HG02938 (cell line): ENCODE measurements at regions not wholly inside any gene's neighbourhood (a gene's known extent, or its start where the extent isn't known, plus 50 kb on each side); places are given as distances from the start of the nearest gene placed in this dataset.

Source experiments
- ATAC-seq: cut with Tn5 transposase; IDR thresholded peaks from one replicate; pipeline ENCODE4 v1.9.1; 2021; ENCODE audit warnings: mild to moderate bottlenecking, moderate library complexity; ENCODE audit not compliant: unreplicated experiment

DNA sequence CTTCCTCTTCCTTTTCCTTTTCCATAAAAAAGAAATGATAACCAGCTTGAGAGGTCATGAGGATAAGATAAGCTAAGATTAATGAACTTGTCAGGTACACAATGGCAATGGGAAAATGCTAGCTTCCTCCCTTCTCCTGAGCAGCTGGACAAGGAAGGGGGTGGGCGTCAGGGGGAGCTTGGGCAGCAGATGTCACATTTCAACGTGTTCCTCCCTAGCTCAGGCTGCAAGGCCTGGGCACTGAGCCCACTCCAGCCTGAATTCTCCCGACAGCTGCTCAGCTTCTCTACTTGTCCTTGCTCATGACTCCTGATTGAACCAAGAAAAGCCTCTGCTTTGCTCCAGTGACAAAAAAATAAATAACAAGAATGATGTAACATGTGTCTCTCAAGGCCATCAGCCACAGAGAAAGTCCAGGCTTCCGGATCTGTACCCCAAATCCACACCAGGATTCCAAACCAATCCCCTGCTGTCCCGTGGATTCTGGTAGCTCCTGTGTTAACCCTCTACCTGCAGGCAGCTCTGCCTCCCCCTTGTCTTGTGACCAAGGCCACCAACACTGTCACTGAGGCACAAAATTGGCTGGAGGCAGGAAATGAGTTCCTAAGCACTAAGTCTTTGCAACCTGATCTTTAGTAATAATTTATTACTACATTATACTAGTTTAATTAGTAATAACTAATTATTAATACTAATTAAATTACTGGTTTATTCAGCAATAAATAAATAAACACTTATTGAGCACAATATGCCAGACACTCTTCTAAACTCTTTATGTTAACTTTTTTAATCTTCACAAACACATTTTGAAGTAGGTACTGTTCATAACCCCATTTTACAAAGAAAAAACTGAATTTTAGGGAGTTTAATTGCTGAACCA lies 146.5 kb downstream of the CCDC34 start:
- ATAC-seq, result no peak

DNA sequence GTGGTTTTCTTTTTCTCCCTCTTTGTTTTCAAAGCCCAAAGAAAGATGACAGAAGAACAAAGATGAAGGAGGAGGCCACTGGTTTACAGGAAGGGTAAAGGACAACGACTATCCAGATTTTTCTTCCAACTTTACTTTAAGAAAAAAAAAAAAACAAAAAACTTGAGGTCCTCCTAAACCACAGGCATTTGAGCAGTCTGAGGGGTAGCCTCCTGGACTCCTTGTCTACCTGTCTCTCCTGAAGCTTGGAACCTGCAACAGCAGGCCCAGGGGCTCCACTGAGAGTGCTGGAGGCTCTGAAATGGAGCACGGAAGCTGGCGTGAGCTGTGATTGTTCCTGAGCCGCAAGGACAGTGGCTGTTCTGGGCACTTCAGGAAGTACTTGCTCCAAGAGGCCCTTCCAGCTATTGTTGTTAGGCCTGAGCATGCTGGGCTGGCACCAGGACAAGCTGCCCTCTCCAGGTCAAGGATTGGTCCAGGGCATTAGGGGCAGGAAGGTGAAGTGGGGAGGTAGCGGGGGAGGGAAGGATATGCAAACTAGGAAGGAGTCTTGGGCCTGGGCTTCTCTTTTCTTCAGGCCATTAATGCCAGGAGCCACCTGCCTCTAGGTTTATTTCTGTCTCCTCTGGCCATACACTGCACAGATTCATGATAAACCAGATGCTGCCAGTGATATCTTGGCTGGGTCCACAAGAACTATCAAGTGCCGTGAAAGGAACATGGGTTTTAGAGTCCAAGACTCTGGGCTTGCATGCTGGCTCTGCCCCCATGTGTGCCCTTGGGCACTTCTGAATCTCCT lies 147.3 kb downstream of the CCDC34 start:
- ATAC-seq, result no peak

DNA sequence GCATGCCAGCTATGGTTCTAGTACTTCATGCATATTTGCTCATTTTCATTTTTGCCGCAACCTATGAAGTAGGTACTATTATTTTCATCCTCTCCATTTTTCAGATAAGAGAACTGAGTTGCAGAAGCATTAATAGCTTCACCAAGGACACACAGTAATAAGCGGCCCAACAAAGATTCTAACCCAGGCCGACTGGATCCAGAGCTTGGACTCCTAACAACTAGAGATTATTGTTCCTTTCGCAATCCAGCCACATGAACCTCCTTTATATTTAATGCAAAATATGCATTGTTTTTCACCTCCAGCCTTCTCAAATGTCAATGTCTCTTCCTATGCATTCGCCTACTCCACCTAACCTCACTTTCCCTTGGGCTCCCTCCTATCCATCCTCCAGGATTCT lies 148.3 kb downstream of the CCDC34 start:
- ATAC-seq, result no peak

DNA sequence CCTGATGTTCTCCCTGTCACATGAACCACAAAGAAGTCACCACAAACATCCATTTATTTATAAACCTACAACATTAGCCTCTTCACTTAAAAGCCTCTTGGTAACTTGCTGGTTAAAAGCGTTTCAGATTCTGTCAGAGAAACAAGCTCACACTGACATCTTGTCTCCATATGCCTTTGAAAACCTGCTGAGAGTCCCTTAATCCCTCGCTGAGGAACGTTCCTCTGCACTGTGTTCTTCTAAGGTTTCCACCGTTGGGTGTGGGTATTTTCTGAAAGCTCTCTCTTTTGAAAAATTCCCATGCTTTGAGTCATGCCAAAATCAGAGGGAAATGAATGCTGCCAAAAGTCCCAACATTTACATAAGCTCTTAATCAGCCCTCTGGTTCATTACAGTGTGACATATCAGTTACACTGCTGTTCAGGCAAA lies 149.8 kb downstream of the CCDC34 start:
- ATAC-seq, result no peak

DNA sequence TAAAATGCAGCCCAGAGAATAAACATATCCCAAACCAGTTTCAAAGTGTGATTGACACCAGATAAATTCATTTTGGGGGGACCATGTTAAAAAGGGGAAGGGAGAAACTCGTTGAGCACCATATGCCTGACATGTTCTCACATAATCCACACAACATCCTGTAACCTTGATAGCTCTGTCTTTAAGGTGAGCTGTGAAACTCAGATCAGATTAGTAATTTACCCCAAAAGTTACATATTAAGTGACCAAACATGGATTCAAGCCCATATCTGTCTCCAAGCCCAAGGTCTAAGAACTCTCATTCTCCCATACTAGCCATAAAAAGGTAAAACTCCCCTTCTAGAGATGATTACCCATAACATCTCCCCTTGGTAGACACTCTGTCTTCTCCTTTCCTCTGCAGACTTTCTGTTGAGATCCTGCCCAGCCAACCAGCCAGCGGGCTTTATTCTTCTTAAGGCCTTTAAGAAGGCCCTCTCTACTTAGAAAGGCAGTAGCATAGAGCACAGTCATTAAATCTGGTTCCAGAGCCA lies 150.7 kb downstream of the CCDC34 start:
- ATAC-seq, result peak; percentile 57

DNA sequence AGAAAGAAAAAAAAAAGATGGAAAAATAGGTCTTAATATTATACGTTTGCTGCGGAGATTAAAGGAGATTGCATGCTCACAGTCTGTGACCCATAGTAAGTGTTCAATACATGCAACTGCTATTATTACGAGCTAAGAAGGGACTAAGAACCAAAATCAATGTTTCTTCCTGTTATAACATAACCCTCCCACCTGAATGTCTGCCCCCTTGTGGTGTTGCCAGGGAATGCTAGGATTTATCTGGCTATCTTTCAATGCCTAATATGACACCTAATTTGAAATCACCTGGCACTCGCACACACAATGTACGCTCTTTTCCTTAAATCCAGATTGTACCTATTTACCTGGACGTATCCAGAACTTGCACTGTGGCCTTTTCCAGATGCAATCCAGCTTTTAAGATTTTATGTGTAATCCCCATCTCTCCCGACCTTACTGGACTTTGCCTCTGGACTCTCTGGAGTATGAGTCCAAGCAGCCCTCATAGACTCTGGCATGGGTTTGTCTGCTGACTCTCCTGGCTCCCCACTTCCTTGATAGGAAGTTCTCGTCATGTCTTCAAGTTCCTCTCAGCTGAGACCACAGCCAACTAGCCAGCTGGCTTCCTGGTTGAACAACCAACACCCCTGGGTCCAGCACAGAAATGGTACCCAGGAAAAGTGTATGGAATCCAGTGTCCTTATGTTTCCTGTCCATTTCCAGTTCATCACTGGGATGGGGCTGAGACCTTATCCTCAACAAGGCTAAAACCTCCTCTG lies 151.5 kb downstream of the CCDC34 start:
- ATAC-seq, result no peak

DNA sequence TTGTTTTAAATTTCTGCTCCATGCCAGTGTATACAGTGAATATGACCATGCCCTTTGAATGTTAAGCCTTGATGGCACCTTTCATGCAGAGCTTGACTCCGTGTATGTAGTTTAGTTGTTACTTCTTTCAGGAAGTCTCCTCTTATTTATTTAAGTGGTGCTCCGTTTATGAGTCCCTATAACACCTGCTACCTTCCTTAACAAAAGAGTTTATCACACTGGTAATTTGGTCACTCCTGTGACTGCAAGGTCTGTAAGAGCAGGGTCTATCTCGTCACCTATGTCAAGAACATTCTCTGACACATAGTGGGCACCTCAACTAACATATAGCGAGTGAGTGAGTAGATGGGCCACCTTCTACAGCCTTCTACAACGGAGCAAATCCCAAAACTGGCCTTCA lies 152.5 kb downstream of the CCDC34 start:
- ATAC-seq, result no peak

DNA sequence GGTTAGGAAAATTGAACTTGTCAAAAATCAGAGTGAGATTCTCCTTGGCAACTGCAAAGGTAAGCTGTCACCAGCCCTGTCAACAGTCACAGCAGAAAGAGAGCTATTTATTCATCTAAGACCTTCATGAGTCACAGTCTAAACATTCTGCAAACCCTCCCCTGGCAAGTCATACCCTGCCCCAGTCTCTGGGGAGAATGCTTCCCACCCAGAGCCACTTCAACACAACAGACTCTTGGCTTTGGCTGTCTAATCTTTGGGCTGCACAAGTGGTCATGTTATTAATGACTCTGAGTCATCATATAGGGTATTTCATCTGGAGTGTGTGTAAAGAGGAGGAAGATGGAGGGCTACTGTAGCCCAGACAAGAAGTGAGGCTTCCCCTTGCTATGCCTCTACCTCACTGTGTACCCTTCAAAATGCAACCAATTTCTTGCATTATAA lies 153.4 kb downstream of the CCDC34 start:
- peak; percentile 41 for ATAC-seq

DNA sequence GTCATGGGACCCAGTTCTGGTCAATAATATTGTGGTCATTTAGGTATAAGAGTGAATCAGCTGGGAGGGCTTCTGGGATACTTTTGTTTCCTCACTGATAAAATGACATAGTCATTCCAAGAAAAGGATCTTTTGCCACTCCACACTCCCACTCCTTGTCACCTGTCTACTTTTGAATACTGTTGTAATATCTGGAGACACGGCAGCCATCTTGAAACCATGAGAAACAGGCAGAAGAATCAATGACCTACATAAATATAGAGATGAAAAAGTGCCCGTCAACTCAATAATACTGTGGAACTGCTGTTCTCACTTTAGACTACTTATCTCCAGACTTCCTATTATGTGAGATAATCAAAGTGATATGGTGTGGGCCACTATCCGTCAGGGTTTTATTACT lies 154.2 kb downstream of the CCDC34 start:
- no peak for ATAC-seq

DNA sequence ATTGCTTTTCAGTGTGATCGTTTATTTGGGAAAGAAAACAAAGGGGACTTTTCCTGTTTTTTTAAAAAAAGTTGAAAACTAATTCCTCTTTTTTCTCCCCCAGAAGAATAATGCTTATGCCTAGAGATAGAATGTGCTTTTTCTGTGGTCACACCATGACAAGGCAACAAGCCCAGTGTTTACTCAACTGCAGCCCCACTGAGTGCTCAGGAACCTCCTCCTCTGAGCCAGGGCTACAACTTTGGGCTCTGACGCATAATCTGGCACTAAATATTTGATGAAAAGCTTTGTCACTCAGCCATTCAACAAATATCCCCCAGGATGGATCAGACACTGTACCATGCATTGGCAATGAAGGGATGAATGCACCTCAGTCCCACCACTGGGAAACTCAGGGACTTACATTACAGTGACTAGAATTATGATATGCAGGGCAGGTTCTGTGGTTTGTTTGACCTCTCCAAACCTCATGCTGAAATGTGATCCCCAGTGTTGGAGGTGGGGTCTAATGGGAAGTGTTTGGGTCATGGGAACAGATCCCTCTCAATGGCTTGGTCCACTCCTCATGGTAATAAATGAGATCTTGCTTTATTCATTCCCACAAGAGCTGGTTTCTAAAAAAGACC lies 155.9 kb downstream of the CCDC34 start:
- no peak for ATAC-seq

DNA sequence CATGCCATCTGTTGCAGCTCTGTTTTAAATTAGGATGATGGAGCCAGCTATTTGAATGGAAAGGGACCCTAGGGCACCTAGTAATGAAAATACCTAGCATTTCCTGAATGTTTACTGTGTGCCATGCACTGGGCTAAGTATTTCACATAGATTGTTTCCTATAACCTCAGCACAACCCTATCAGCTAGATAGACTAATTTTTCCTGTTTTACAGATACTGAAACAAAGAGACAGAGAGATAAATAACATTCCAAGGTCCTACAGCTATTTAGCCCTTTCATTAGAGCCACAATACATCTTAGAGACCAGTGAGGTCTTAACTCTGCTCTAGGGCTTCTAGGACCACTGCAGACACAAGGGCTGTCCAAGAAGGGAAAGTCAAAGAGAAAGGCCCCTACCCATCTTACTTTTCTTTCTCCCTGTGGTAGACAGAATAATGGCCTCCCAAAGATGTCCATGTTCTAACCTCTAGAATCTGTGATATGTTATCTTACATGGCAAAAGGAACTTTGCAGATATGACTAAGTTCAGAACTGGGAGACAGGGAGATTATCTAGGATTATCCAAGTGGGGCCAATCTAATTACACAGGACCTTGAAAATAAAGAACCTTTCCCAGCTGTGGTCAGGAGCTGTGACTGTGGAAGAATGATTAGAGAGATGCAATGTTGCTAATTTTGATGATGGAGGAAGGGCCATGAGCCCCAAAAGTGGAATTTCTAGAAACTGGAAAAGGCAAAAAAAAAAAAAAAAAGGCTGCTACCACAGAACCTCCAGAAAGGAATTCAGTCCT lies 157.0 kb downstream of the CCDC34 start:
- ATAC-seq, result no peak

DNA sequence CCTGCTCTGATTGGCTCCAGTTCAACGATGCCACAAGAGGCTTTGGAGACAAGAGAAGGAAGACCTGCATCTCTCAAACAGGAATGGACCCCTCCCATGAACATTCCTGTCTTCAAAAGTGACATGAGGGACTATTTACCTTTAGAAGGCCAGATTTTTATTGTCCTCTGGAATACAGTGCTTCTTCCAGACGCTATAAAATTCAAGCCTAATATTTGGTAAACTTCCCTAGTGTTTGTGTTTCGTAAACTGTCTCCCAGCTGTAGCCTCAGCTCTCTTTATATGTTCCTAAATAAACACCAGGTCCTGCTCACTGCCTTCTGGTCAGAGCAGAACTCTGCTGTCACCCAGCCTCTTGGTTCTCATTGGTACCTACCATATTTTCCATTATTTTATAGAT lies 157.8 kb downstream of the CCDC34 start:
- no peak for ATAC-seq

DNA sequence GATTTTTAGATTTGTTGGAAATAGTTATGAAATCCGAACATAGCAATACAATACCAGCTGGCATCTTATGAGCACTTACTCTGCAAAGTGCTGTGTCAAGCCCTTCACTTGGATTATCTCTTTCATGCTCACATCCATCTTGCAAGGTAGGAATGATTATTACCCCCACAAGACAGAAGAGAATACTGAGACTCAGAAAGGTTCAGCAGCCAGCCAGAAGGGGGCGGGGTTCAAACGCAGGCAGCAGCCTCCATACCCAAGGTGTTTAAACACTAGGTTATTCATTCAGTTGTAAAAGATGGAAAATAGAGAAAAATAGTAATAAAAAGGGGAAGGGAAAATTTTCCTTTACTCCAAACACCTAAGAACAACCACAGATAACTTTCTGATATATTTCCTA lies 158.5 kb downstream of the CCDC34 start:
- no peak for ATAC-seq

DNA sequence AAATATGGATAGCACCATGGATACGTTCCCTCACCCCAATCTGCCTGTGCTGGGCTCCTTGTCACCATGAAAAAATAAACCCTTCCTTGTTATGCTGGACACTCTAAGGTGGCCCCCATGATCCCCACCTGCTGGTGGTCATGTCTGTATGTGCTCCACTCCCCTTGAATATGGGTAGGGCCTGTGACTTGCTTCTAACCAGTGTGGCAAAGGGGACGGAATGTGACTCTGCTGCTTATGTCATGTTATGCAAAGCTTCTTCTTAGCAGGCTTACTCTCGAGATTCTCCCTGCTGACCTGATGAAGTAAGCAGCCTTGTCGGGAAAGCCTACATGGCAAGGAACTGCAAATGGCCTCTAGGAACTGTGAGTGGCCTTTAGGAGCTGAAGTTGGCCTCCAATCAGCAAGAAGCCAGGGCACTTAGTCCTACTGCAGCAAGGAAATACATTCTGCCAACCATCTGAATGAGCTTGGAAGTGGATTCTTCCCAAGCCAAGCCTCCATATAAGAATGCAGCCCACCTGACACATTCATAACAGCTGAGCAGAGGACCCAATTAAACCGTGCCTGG lies 159.9 kb downstream of the CCDC34 start:
- no peak for ATAC-seq

DNA sequence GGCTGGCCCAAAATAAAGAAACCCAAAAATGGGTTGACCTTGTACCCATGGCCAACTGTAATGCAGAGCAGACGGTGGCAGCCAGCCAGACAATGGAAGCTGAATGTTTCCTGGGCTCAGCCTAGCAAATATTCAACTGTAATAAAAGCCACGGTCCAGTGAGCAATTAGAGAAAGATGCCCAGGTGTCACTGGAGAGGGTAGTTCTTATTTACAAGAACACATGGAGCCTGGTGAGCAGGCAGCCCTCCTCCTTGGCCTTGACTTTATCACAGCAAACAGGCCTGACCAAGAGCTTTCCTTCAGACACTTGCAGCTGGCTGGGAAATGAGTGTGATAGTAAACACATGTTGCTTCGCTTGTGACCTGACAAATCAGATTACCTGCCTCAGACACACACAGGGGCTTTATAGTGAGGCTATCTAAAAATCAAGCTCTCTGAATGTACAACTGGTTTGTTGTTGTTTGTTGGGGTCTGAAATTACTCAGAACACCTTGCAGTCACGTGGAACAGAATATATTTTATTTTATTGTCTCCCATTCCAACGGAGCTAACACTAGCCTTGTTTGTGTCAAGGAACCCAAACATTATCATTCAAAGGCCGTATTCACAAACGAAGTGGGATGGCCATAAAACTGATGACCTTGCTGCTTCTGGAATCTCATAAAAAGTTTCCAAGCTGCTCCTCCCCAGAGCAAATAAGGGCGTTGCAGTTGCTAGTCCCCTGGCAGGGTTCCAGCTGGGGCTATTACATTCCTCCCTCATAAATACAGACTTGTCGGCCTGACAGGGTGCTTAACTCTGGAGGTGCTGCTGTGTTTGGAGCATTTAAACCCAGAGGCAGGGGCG lies 161.1 kb downstream of the BBOX1 start:
- no peak for ATAC-seq

DNA sequence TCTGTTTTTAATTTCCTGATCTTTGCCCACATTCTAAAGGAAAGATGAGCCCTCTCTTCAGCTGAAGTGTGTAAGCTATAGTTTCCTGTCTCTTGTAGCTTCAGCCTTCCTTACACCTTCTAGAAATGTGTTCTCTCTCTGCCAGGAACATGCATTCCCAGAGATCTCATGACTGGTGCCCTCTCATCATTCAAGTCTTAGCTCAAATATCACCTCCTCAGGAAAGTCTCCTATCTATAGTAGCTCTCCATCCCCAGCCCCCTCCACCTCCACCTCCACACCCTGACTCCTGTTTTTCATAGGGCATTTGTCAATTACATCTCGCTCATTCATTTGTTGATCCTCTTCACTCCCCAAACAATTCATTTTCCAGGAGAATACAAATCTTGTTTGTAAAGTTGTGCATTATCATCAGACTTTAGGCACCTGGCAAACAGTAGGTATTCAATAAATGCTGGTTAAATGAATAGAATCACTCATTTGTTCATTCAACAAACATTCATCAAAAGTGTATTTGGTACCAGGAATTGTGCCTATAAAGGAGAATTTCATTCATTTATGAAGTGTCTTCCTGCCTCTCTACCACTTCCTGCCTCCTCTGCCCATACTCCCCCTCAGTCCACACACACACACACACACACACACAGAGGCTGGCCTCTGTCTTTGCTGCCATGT lies 160.3 kb downstream of the BBOX1 start:
- ATAC-seq, result no peak

DNA sequence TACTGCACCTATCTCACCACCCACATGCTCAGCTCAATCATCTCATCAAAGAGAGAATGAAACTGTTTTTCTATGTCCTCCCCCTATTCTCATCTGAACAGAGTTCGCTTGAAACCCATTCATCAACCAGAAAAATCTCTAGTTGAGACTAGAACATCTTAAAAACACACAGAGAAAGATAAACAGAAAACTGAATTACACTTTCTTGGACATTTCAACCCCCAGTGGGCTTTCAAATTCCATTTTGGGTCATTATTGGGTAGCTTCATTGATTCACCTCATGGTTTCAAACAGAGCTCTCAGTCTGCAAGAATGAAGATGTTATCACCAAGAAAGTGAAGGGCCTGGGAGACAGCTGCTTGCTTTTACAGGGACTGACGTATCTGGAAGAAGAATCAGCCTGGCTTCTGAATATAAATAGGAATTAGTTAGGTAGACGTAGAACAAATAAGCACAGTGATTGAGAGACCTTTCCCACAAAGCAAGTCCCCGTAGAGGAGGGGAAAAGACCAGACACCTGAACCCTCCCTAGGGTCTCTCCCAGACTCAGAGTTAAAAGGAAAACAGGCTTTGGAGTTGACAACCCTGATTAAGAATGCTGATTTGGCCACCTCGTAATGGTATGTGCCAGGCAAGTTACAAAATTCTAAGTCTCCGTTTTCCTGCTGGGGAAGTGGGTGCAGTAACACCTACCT lies 155.7 kb downstream of the BBOX1 start:
- no peak for ATAC-seq
